PC-9 (cell line): ENCODE measurements at regions not wholly inside any gene's neighbourhood (a gene's known extent, or its start where the extent isn't known, plus 50 kb on each side); places are given as distances from the start of the nearest gene placed in this dataset.

Experiments used
- BruUV-seq: library from RNA; stranded (reverse); fragments of 400-500 nt; replicated peaks from 2 replicates; lab custom pipeline; 2021; lab: Mats Ljungman, UMichigan
- CTCF ChIA-PET: fragments of 300-600 bp; sonication (Branson Sonifier 250); formaldehyde crosslinking; loops from one replicate; lab custom pipeline; 2022; ENCODE audit warnings: antibody characterized with exemption; lab: Charles Lee
- POLR2A ChIA-PET: fragments of 300-600 bp; sonication (Branson Sonifier 250); formaldehyde crosslinking; loops from one replicate; lab custom pipeline; 2022; ENCODE audit warnings: antibody characterized with exemption; ENCODE audit not compliant: unreplicated experiment; lab: Charles Lee
- DNase-seq, 2 experiments: peaks; one replicate each; pipeline versions ENCODE4 v3.0.0 to v3.0.0-alpha.2; 2015 to 2022; ENCODE audit warnings: mixed read lengths in 1 of 2
- H2AFZ ChIP-seq: fragments of 200-600 bp; sonication (generic); 2 replicates; pipeline ENCODE4 v1.8.1; 2017; ENCODE audit warnings: antibody characterized with exemption
- H3F3A ChIP-seq: fragments of 200-600 bp; sonication (generic); 2 replicates; pipeline ENCODE4 v1.8.1; 2017; ENCODE audit warnings: antibody characterized with exemption, mild to moderate bottlenecking, low read depth; ENCODE audit not compliant: insufficient read depth
- H3K27ac ChIP-seq: fragments of 200-600 bp; sonication (generic); 2 replicates; pipeline ENCODE4 v1.6.1; 2016; ENCODE audit warnings: mixed run types
- H3K27me3 ChIP-seq: fragments of 200-600 bp; sonication (generic); 2 replicates; pipeline ENCODE4 v1.6.1; 2016; ENCODE audit warnings: low read depth, mixed run types; ENCODE audit not compliant: insufficient read depth
- H3K36me3 ChIP-seq: fragments of 200-600 bp; sonication (generic); 2 replicates; pipeline ENCODE4 v1.6.1; 2016; ENCODE audit warnings: low read depth, mixed run types
- H3K4me1 ChIP-seq: fragments of 200-600 bp; sonication (generic); replicated peaks from 2 replicates; pipeline ENCODE4 v1.6.1; 2016; ENCODE audit warnings: mixed run types; ENCODE audit not compliant: insufficient read depth
- H3K4me2 ChIP-seq: fragments of 200-600 bp; sonication (generic); 2 replicates; pipeline ENCODE4 v1.6.1; 2017; ENCODE audit warnings: mixed run types
- H3K4me3 ChIP-seq: fragments of 200-600 bp; sonication (generic); 2 replicates; pipeline ENCODE4 v1.6.1; 2016; ENCODE audit warnings: mixed run types
- H3K79me2 ChIP-seq: fragments of 200-600 bp; sonication (generic); 2 replicates; pipeline ENCODE4 v1.6.1; 2017; ENCODE audit warnings: low read depth, mixed run types
- H3K9me2 ChIP-seq: fragments of 200-600 bp; sonication (generic); 2 replicates; pipeline ENCODE4 v1.8.1; 2017; ENCODE audit warnings: mild to moderate bottlenecking; ENCODE audit not compliant: insufficient read depth
- H3K9me3 ChIP-seq: fragments of 200-600 bp; sonication (generic); 2 replicates; pipeline ENCODE4 v1.8.1; 2016; ENCODE audit warnings: low read depth; ENCODE audit not compliant: insufficient read depth
- H4K20me1 ChIP-seq: fragments of 200-600 bp; sonication (generic); 2 replicates; pipeline ENCODE4 v1.8.1; 2017; ENCODE audit not compliant: insufficient read depth
- EZH2 ChIP-seq: fragments of 200-600 bp; sonication (generic); IDR thresholded peaks from 2 replicates; pipeline ENCODE4 v1.8.0; 2017; ENCODE audit warnings: antibody characterized with exemption, low read depth
- intact Hi-C: fragments of 100-400 bp; cut with micrococcal nuclease; formaldehyde crosslinking; loops from one replicate; pipeline ENCODE4 v1.10.0; 2022; ENCODE audit not compliant: unreplicated experiment
- TF ChIP-seq, protein P1 (sequence below): fragments of 200-600 bp; sonication (generic); conservative IDR thresholded peaks from 2 replicates; pipeline ENCODE4 v1.6.1; 2017; ENCODE audit warnings: mixed run types, antibody characterized with exemption, mild to moderate bottlenecking, moderate library complexity

DNA sequence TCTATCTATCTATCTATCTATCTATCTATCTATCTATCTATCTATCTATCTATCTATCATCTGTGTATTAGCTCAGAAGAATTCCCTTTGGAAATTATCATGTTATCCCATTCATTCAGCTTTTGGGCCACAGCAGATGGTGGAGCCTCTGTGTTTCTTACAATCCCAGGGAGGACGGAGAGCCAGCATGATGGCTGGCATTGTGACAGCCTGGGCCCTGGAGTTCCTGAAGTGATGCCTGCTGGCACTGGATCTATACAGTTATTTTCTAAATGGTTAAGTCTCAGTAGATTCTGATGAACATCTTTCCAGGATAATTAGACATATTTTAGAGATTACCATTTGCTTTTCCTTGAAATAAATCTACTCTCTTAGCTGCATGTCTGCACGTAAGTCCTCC lies 385.4 kb upstream of the NXPH2 start:
- Histone ChIP-seq H3K4me3 (no peak overlapping the region), H3K4me2 (no peak overlapping the region), H3K9me3 (no peaks in the 10 kb centered on the region; the same call in 1 of the 2 replicates), H4K20me1 (no peaks in the 10 kb centered on the region), H3K27ac (no peak overlapping the region), H3K9me2 (no peaks in the 10 kb centered on the region), H3K4me1 (no peaks in the 10 kb centered on the region), H3K27me3 (no peaks in the 10 kb centered on the region), H3K36me3 (no peaks in the 10 kb centered on the region), H3K79me2 (no peaks in the 10 kb centered on the region), H2AFZ (no peak overlapping the region), H3F3A (no peaks in the 10 kb centered on the region)
- DNase-seq, result no peak
- BruUV-seq, result no TSS peak
- ChIA-PET POLR2A (no interaction called here), CTCF (no interaction called here)
- TF ChIP-seq, protein P1, sequence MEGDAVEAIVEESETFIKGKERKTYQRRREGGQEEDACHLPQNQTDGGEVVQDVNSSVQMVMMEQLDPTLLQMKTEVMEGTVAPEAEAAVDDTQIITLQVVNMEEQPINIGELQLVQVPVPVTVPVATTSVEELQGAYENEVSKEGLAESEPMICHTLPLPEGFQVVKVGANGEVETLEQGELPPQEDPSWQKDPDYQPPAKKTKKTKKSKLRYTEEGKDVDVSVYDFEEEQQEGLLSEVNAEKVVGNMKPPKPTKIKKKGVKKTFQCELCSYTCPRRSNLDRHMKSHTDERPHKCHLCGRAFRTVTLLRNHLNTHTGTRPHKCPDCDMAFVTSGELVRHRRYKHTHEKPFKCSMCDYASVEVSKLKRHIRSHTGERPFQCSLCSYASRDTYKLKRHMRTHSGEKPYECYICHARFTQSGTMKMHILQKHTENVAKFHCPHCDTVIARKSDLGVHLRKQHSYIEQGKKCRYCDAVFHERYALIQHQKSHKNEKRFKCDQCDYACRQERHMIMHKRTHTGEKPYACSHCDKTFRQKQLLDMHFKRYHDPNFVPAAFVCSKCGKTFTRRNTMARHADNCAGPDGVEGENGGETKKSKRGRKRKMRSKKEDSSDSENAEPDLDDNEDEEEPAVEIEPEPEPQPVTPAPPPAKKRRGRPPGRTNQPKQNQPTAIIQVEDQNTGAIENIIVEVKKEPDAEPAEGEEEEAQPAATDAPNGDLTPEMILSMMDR, result no peak
- TF ChIP-seq EZH2, result no peak
- intact Hi-C loops, result no loop called here

DNA sequence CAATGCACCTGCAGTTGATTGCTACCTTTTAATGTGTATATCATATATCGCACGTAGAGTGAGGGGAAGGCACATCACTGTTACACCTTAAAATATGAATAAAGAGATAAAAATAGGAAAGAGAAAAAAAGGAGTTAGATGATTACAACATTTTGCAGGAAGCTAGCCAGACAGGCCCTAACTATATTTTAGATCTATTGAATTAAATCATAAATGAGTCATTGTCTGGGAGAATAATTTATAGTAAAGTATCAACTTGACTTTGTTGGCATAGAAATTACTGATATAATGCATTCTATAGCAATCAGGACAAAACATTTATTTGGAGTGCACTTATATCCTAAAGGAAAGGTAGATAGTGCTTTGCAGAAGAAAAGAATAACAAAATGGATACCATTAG lies 384.9 kb upstream of the NXPH2 start:
- Histone ChIP-seq H3K36me3 (no peaks in the 10 kb centered on the region), H3K27ac (no peak overlapping the region), H3K9me3 (no peaks in the 10 kb centered on the region; the same call in 1 of the 2 replicates), H4K20me1 (no peaks in the 10 kb centered on the region), H2AFZ (no peak overlapping the region), H3K27me3 (no peaks in the 10 kb centered on the region), H3K4me2 (no peak overlapping the region), H3K9me2 (peaks cover 2% of the 10 kb centered on the region; the same call in 1 of the 2 replicates), H3K4me3 (no peak overlapping the region), H3K79me2 (no peaks in the 10 kb centered on the region), H3F3A (no peaks in the 10 kb centered on the region), H3K4me1 (no peaks in the 10 kb centered on the region)
- no peak for DNase-seq
- POLR2A ChIA-PET, result no interaction called here
- BruUV-seq, result no TSS peak
- intact Hi-C loops, result no loop called here
- CTCF ChIA-PET, result no interaction called here
- no peak for TF ChIP-seq EZH2
- TF ChIP-seq, protein P1, result no peak

DNA sequence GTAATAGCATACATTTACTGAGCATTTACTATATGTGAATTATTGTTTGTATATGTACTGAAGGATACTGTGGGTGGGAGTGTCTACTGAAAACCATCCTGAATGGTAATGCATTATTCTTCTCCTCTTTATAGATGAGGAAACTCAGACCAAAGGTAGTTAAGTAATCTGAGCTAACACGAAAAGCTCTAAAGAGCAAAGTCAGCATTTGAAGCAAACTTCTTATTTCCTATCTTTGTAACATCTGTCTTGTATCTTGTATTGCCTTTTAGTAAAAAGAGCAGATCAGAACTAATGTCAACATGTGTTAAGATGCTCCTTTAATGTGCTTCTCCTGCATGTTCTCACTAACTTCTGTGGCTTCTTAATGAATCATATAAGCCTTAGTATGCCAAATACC lies 382.8 kb upstream of the NXPH2 start:
- DNase-seq, result no peak
- TF ChIP-seq, protein P1, result no peak
- no peak for TF ChIP-seq EZH2
- H3K4me3 ChIP-seq, result no peak overlapping the region
- H3K27ac ChIP-seq, result no peak overlapping the region
- no peaks in the 10 kb centered on the region for H3K27me3 ChIP-seq
- POLR2A ChIA-PET, result no interaction called here
- H3K4me2 ChIP-seq, result no peak overlapping the region
- H2AFZ ChIP-seq, result no peak overlapping the region
- H3K36me3 ChIP-seq, result no peaks in the 10 kb centered on the region
- H3K9me2 ChIP-seq, result peaks cover 3% of the 10 kb centered on the region; the same call in 1 of the 2 replicates
- H3K79me2 ChIP-seq, result no peaks in the 10 kb centered on the region
- H3K4me1 ChIP-seq, result no peaks in the 10 kb centered on the region
- no TSS peak for BruUV-seq
- H3F3A ChIP-seq, result no peaks in the 10 kb centered on the region
- no peaks in the 10 kb centered on the region for H3K9me3 ChIP-seq
- H4K20me1 ChIP-seq, result no peaks in the 10 kb centered on the region
- CTCF ChIA-PET, result no interaction called here
- intact Hi-C loops, result no loop called here
